Left ventricle myocardium inferior (tissue), 1 donor: ENCODE measurements at regions not wholly inside any gene's neighbourhood (a gene's known extent, or its start where the extent isn't known, plus 50 kb on each side); places are given as distances from the start of the nearest gene placed in this dataset.

Experiments used
- DNase-seq: peaks from one replicate; pipeline ENCODE4 v3.0.0-alpha.2; 2020
- H3K27ac ChIP-seq: fragments of 200-600 bp; replicated peaks from 2 replicates; pipeline ENCODE4 v1.8.0; 2021
- H3K27me3 ChIP-seq: fragments of 200-600 bp; 2 replicates; pipeline ENCODE4 v1.8.0; 2021; ENCODE audit warnings: low read depth
- H3K36me3 ChIP-seq: fragments of 200-600 bp; 2 replicates; pipeline ENCODE4 v1.8.0; 2021
- H3K4me1 ChIP-seq: fragments of 200-600 bp; 2 replicates; pipeline ENCODE4 v1.8.0; 2021
- H3K4me3 ChIP-seq: fragments of 200-600 bp; 2 replicates; pipeline ENCODE4 v1.8.0; 2021; ENCODE audit warnings: mild to moderate bottlenecking, moderate library complexity
- H3K9me3 ChIP-seq: fragments of 200-600 bp; replicated peaks from 2 replicates; pipeline ENCODE4 v1.8.0; 2021
- CTCF ChIP-seq: fragments of 200-600 bp; IDR thresholded peaks from 2 replicates; pipeline ENCODE4 v1.8.0; 2021; ENCODE audit warnings: antibody characterized with exemption, mild to moderate bottlenecking, borderline replicate concordance
- intact Hi-C: fragments of 100-400 bp; cut with micrococcal nuclease; formaldehyde crosslinking; loops from one replicate; pipeline ENCODE4 v1.11.0; 2022
- donor health status: DM: no; HTN: yes; CAD: no; lungs with severe emphysema.

- Histone ChIP-seq H3K4me1 (no peaks in the 10 kb centered on the region), H3K27me3 (no peaks in the 10 kb centered on the region), H3K36me3 (no peaks in the 10 kb centered on the region), H3K4me3 (no peak overlapping the region), H3K27ac (no peak overlapping the region), H3K9me3 (peaks cover 5% of the 10 kb centered on the region)
- DNase-seq, result no peak
- intact Hi-C loops, result no loop called here
- no peak for TF ChIP-seq CTCF
Measured at GRCh38 chr2:194566907-194567660, 1089.9 kb upstream of the SLC39A10 start.

- H3K27ac ChIP-seq, result no peak overlapping the region
- H3K36me3 ChIP-seq, result no peaks in the 10 kb centered on the region
- H3K9me3 ChIP-seq, result peaks cover 17% of the 10 kb centered on the region
- intact Hi-C loops, result no loop called here
- no peaks in the 10 kb centered on the region for H3K4me1 ChIP-seq
- H3K27me3 ChIP-seq, result no peaks in the 10 kb centered on the region
- H3K4me3 ChIP-seq, result no peak overlapping the region
- no peak for TF ChIP-seq CTCF
- DNase-seq, result no peak
Measured at GRCh38 chr2:194564422-194564821, 1092.6 kb upstream of the SLC39A10 start.

GRCh38 chr2:194562329-194562728, 1094.7 kb upstream of the SLC39A10 start:
- intact Hi-C loops, result no loop called here
- H3K27me3 ChIP-seq, result no peaks in the 10 kb centered on the region
- no peak for DNase-seq
- peaks cover 19% of the 10 kb centered on the region for H3K9me3 ChIP-seq
- no peaks in the 10 kb centered on the region for H3K4me1 ChIP-seq
- no peak for TF ChIP-seq CTCF
- H3K36me3 ChIP-seq, result no peaks in the 10 kb centered on the region
- no peak overlapping the region for H3K4me3 ChIP-seq
- H3K27ac ChIP-seq, result no peak overlapping the region

GRCh38 chr2:194559964-194560363, 1097.1 kb upstream of the SLC39A10 start:
- TF ChIP-seq CTCF, result no peak
- no peak overlapping the region for H3K4me3 ChIP-seq
- intact Hi-C loops, result no loop called here

GRCh38 chr2:194559523-194559922, 1097.5 kb upstream of the SLC39A10 start:
- H3K27me3 ChIP-seq, result no peaks in the 10 kb centered on the region
- intact Hi-C loops, result no loop called here
- no peak overlapping the region for H3K4me3 ChIP-seq
- H3K27ac ChIP-seq, result no peak overlapping the region
- H3K36me3 ChIP-seq, result no peaks in the 10 kb centered on the region
- DNase-seq, result no peak
- peaks cover 19% of the 10 kb centered on the region for H3K9me3 ChIP-seq
- no peaks in the 10 kb centered on the region for H3K4me1 ChIP-seq
- no peak for TF ChIP-seq CTCF

More at GRCh38 chr2:194559964-194560363, 1097.1 kb upstream of the SLC39A10 start:
- Histone ChIP-seq H3K27ac (no peak overlapping the region), H3K9me3 (peaks cover 19% of the 10 kb centered on the region), H3K4me1 (no peaks in the 10 kb centered on the region), H3K27me3 (no peaks in the 10 kb centered on the region), H3K36me3 (no peaks in the 10 kb centered on the region)
- no peak for DNase-seq
